ENCODE measurements at regions not wholly inside any gene's neighbourhood (a gene's known extent, or its start where the extent isn't known, plus 50 kb on each side); places are given as distances from the start of the nearest gene placed in this dataset.

- Histone ChIP-seq H3K4me2 (replicated peaks; ENCODE audit: extremely low read depth, low read length, poor library complexity, severe bottlenecking) (no peak overlapping the region), H3K4me1 (ENCODE audit: control insufficient read depth in 1 of 2, insufficient read depth in 2 of 2, low read length in 2 of 2) (peaks cover 32 to 40% of the 10 kb centered on the region in 2 donors), H3K79me2 (ENCODE audit: insufficient read depth, low read length) (no peaks in the 10 kb centered on the region), H3K27me3 (ENCODE audit: control insufficient read depth in 2 of 2, insufficient read depth in 2 of 2, low read length in 2 of 2) (no peaks in the 10 kb centered on the region), H3K27ac (ENCODE audit: low read depth in 1 of 2, low read length in 2 of 2) (peak overlapping the region in 1 of 2 donors; percentile 40), H4K20me1 (ENCODE audit: insufficient read depth, low read length) (no peaks in the 10 kb centered on the region), H3K4me3 (replicated peaks in 1 of 3; ENCODE audit: low read depth in 2 of 3, low read length in 3 of 3) (no peak overlapping the region), H3K9ac (ENCODE audit: insufficient read depth, low read length, poor library complexity, severe bottlenecking) (no peak overlapping the region), H2AFZ (ENCODE audit: insufficient read depth, low read depth, low read length, poor library complexity, severe bottlenecking) (no peak overlapping the region), H3K9me3 (replicated peaks in 1 of 2; ENCODE audit: control insufficient read depth in 1 of 2, insufficient read depth in 1 of 2, low read length in 2 of 2) (peaks cover 2 to 7% of the 10 kb centered on the region in 2 donors), H3K36me3 (replicated peaks in 1 of 2; ENCODE audit: control insufficient read depth in 1 of 2, insufficient read depth in 2 of 2, low read length in 2 of 2) (no peaks in the 10 kb centered on the region)
- peak overlapping the region in 4 of 7 donors; percentile 9 to 82 (median 37) for H3K27ac Mint-ChIP-seq
- peaks cover 53% of the 10 kb centered on the region for H3K4me1 Mint-ChIP-seq
- 80% methylated on average over 1 of the region's 2 CpGs for WGBS (ENCODE audit: insufficient coverage)
- no peak for TF ChIP-seq CTCF (IDR thresholded peaks at IDR 0.05)
- H3K4me3 Mint-ChIP-seq: no peak overlapping the region
- peaks cover 0 to 20% (median 10%) of the 10 kb centered on the region in 7 donors for H3K9me3 Mint-ChIP-seq
- DNase-seq: no peak
- H3K36me3 Mint-ChIP-seq: no peaks in the 10 kb centered on the region
- intact Hi-C loops (cut with micrococcal nuclease): no loop called here
- peaks cover 0 to 2% (median 0%) of the 10 kb centered on the region in 3 donors for H3K27me3 Mint-ChIP-seq (ENCODE audit: low read depth in 3 of 3)
Observed at GRCh38 chr2:123692121-123692520, 333.0 kb upstream of the CNTNAP5 start.

GRCh38 chr2:123693836-123694235 lies 331.3 kb upstream of the CNTNAP5 start:
- Histone ChIP-seq H3K4me2 (replicated peaks; ENCODE audit: extremely low read depth, low read length, poor library complexity, severe bottlenecking) (peak overlapping the region; percentile 29), H3K36me3 (replicated peaks in 1 of 2; ENCODE audit: control insufficient read depth in 1 of 2, insufficient read depth in 2 of 2, low read length in 2 of 2) (no peaks in the 10 kb centered on the region), H3K27ac (ENCODE audit: low read depth in 1 of 2, low read length in 2 of 2) (peak overlapping the region in 1 of 2 donors; percentile 52), H3K79me2 (ENCODE audit: insufficient read depth, low read length) (no peaks in the 10 kb centered on the region), H3K4me3 (replicated peaks in 1 of 3; ENCODE audit: low read depth in 2 of 3, low read length in 3 of 3) (no peak overlapping the region), H3K27me3 (ENCODE audit: control insufficient read depth in 2 of 2, insufficient read depth in 2 of 2, low read length in 2 of 2) (no peaks in the 10 kb centered on the region), H2AFZ (ENCODE audit: insufficient read depth, low read depth, low read length, poor library complexity, severe bottlenecking) (no peak overlapping the region), H3K9me3 (replicated peaks in 1 of 2; ENCODE audit: control insufficient read depth in 1 of 2, insufficient read depth in 1 of 2, low read length in 2 of 2) (no peaks in the 10 kb centered on the region), H3K9ac (ENCODE audit: insufficient read depth, low read length, poor library complexity, severe bottlenecking) (no peak overlapping the region), H3K4me1 (ENCODE audit: control insufficient read depth in 1 of 2, insufficient read depth in 2 of 2, low read length in 2 of 2) (peaks cover 32 to 40% of the 10 kb centered on the region in 2 donors), H4K20me1 (ENCODE audit: insufficient read depth, low read length) (no peaks in the 10 kb centered on the region)
- peak in 2 of 3 donors; percentile 15 to 22 for DNase-seq
- peaks cover 53% of the 10 kb centered on the region for H3K4me1 Mint-ChIP-seq
- peak overlapping the region in 1 of 2 donors; percentile 40 for H3K4me3 Mint-ChIP-seq
- no peaks in the 10 kb centered on the region for H3K27me3 Mint-ChIP-seq (ENCODE audit: low read depth in 3 of 3)
- intact Hi-C loops (cut with micrococcal nuclease): no loop called here
- WGBS (ENCODE audit: insufficient coverage): no CpG with 5 or more reads among the region's 1 CpG
- no peak for TF ChIP-seq CTCF (IDR thresholded peaks at IDR 0.05)
- peak overlapping the region in 2 of 7 donors; percentile 39 to 71 for H3K27ac Mint-ChIP-seq
- H3K36me3 Mint-ChIP-seq: no peaks in the 10 kb centered on the region
- H3K9me3 Mint-ChIP-seq: peaks cover 0 to 13% (median 2%) of the 10 kb centered on the region in 7 donors

All from CD14-positive monocyte (primary cell).